CD8-positive, alpha-beta memory T cell (primary cell): ENCODE measurements at regions not wholly inside any gene's neighbourhood (a gene's known extent, or its start where the extent isn't known, plus 50 kb on each side); places are given as distances from the start of the nearest gene placed in this dataset.
A peak's percentile ranks its signal among the peaks of the same experiment; 100 is the strongest.

ENCODE experiments used
- CTCF ChIA-PET: fragments of 350-600 bp; sonication (Branson Sonifier 250); formaldehyde crosslinking; loops from one replicate; lab custom pipeline; 2021; ENCODE audit warnings: antibody characterized with exemption; lab: Charles Lee
- POLR2A ChIA-PET: fragments of 350-600 bp; sonication (Branson Sonifier 250); formaldehyde crosslinking; loops from one replicate; lab custom pipeline; 2021; ENCODE audit warnings: antibody characterized with exemption; lab: Charles Lee
- DNase-seq, 5 donors: peaks; one replicate each; pipeline versions ENCODE4 v3.0.0 to v3.0.0-alpha.2; 2020 to 2022; ENCODE audit warnings: mixed read lengths in 1 of 5
- H3K27ac ChIP-seq: one replicate; pipeline ENCODE4 v1.7.0; 2013; ENCODE audit warnings: low read depth, mild to moderate bottlenecking, low read length, moderate library complexity
- H3K27me3 ChIP-seq: 2 replicates; pipeline ENCODE4 v1.7.0; 2013; ENCODE audit warnings: low read length, mild to moderate bottlenecking; ENCODE audit not compliant: insufficient read depth, poor library complexity, severe bottlenecking
- H3K36me3 ChIP-seq: 2 replicates; pipeline ENCODE4 v1.7.0; 2013; ENCODE audit warnings: mild to moderate bottlenecking, low read length, moderate library complexity; ENCODE audit not compliant: insufficient read depth
- H3K4me1 ChIP-seq: 2 replicates; pipeline ENCODE4 v1.7.0; 2013; ENCODE audit warnings: mild to moderate bottlenecking, low read length, moderate library complexity; ENCODE audit not compliant: insufficient read depth
- H3K4me3 ChIP-seq: 2 replicates; pipeline ENCODE4 v1.7.0; 2013; ENCODE audit warnings: mild to moderate bottlenecking, low read length
- H3K9me3 ChIP-seq: 2 replicates; pipeline ENCODE4 v1.7.0; 2013; ENCODE audit warnings: mild to moderate bottlenecking, low read length
- H3K27ac Mint-ChIP-seq, 8 donors: one replicate each; pipeline ENCODE4 v1.8.0; 2020 to 2021; ENCODE audit warnings: mixed read lengths in 8 of 8, mild to moderate bottlenecking in 6 of 8, inconsistent platforms in 3 of 8, moderate library complexity in 3 of 8
- H3K27me3 Mint-ChIP-seq, 2 donors: one replicate each; pipeline ENCODE4 v1.8.0; 2020 to 2021; ENCODE audit warnings: mixed read lengths in 2 of 2, mild to moderate bottlenecking in 1 of 2, moderate library complexity in 1 of 2
- H3K36me3 Mint-ChIP-seq, 3 donors: one replicate each; pipeline ENCODE4 v1.8.0; 2020 to 2021; ENCODE audit warnings: mixed read lengths in 3 of 3, inconsistent platforms in 1 of 3, mild to moderate bottlenecking in 1 of 3
- H3K4me1 Mint-ChIP-seq, 3 donors: one replicate each; pipeline ENCODE4 v1.8.0; 2020 to 2021; ENCODE audit warnings: mixed read lengths in 3 of 3, inconsistent platforms in 1 of 3, mild to moderate bottlenecking in 1 of 3
- H3K4me3 Mint-ChIP-seq, 7 donors: one replicate each; pipeline ENCODE4 v1.8.0; 2020 to 2021; ENCODE audit warnings: mixed read lengths in 7 of 7, mild to moderate bottlenecking in 6 of 7, moderate library complexity in 4 of 7, inconsistent platforms in 2 of 7
- H3K9me3 Mint-ChIP-seq, 5 donors: one replicate each; pipeline ENCODE4 v1.8.0; 2020 to 2022; ENCODE audit warnings: mixed read lengths in 5 of 5, mild to moderate bottlenecking in 3 of 5, moderate library complexity in 2 of 5, inconsistent platforms in 1 of 5

- Histone ChIP-seq H3K27me3 (no peaks in the 10 kb centered on the region), H3K9me3 (no peaks in the 10 kb centered on the region), H3K36me3 (no peaks in the 10 kb centered on the region), H3K4me1 (no peaks in the 10 kb centered on the region), H3K27ac (no peak overlapping the region), H3K4me3 (no peak overlapping the region)
- H3K9me3 Mint-ChIP-seq, result no peaks in the 10 kb centered on the region
- no peak for DNase-seq
- no peak overlapping the region for H3K4me3 Mint-ChIP-seq
- no peak overlapping the region for H3K27ac Mint-ChIP-seq
- no peaks in the 10 kb centered on the region for H3K4me1 Mint-ChIP-seq
- H3K27me3 Mint-ChIP-seq, result peaks cover 7 to 38% of the 10 kb centered on the region in 2 donors
- no peaks in the 10 kb centered on the region for H3K36me3 Mint-ChIP-seq
- ChIA-PET CTCF (interaction anchor here (0.5 kb wide), 1 partner anchor 43 kb away, joined by 3 read pairs; no protein-coding TSS in a partner anchor), POLR2A (no interaction called here)
Measured at GRCh38 chr9:34907044-34907443, 51.0 kb upstream of the PHF24 start.

GRCh38 chr9:34899535-34900158 lies 58.4 kb upstream of the PHF24 start:
- no peak overlapping the region for H3K4me3 ChIP-seq
- H3K4me1 Mint-ChIP-seq, result no peaks in the 10 kb centered on the region
- no peaks in the 10 kb centered on the region for H3K27me3 ChIP-seq
- peaks cover 13 to 44% of the 10 kb centered on the region in 2 donors for H3K27me3 Mint-ChIP-seq
- POLR2A ChIA-PET, result interaction anchor here (0.6 to 0.9 kb wide), 2 partner anchors 128 to 173 kb away, joined by 3 to 6 read pairs; partner anchors contain the start of gene VCP
- H3K36me3 ChIP-seq, result no peaks in the 10 kb centered on the region
- no peak overlapping the region for H3K27ac Mint-ChIP-seq
- H3K4me3 Mint-ChIP-seq, result no peak overlapping the region
- DNase-seq, result peak; percentile 62 to 84 (median 64)
- H3K9me3 ChIP-seq, result no peaks in the 10 kb centered on the region
- no peaks in the 10 kb centered on the region for H3K4me1 ChIP-seq
- no peaks in the 10 kb centered on the region for H3K9me3 Mint-ChIP-seq
- CTCF ChIA-PET, result interaction anchor here (0.5 to 3.3 kb wide), 33 partner anchors 9 to 584 kb away, joined by 3 to 21 read pairs (median 4); partner anchors contain the start of genes ATOSB, FANCG, PIGO and STOML2
- no peaks in the 10 kb centered on the region for H3K36me3 Mint-ChIP-seq
- H3K27ac ChIP-seq, result no peak overlapping the region

- no peaks in the 10 kb centered on the region for H3K36me3 Mint-ChIP-seq
- Histone ChIP-seq H3K27me3 (no peaks in the 10 kb centered on the region), H3K4me1 (no peaks in the 10 kb centered on the region), H3K4me3 (no peak overlapping the region), H3K36me3 (no peaks in the 10 kb centered on the region), H3K27ac (no peak overlapping the region), H3K9me3 (no peaks in the 10 kb centered on the region)
- no peaks in the 10 kb centered on the region for H3K4me1 Mint-ChIP-seq
- no peak for DNase-seq
- no peak overlapping the region for H3K27ac Mint-ChIP-seq
- H3K27me3 Mint-ChIP-seq, result peaks cover 18 to 52% of the 10 kb centered on the region in 2 donors
- no peaks in the 10 kb centered on the region for H3K9me3 Mint-ChIP-seq
- ChIA-PET POLR2A (interaction anchor here (0.9 kb wide), 1 partner anchor 174 kb away, joined by 3 read pairs; the partner anchor contains the start of gene VCP), CTCF (interaction anchor here (0.8 to 3.3 kb wide), 25 partner anchors 9 to 585 kb away, joined by 3 to 21 read pairs (median 4); partner anchors contain the start of genes ATOSB, FANCG, PIGO and STOML2)
- no peak overlapping the region for H3K4me3 Mint-ChIP-seq
Measured at GRCh38 chr9:34898846-34899245, 59.2 kb upstream of the PHF24 start.

GRCh38 chr9:34896112-34896511 lies 62.0 kb upstream of the PHF24 start:
- POLR2A ChIA-PET, result no interaction called here
- Mint-ChIP-seq H3K27me3 (peaks cover 18 to 57% of the 10 kb centered on the region in 2 donors), H3K4me1 (no peaks in the 10 kb centered on the region), H3K27ac (no peak overlapping the region), H3K4me3 (no peak overlapping the region), H3K9me3 (no peaks in the 10 kb centered on the region), H3K36me3 (no peaks in the 10 kb centered on the region)
- H3K27ac ChIP-seq, result no peak overlapping the region
- no peaks in the 10 kb centered on the region for H3K27me3 ChIP-seq
- H3K9me3 ChIP-seq, result no peaks in the 10 kb centered on the region
- no peak for DNase-seq
- no peaks in the 10 kb centered on the region for H3K4me1 ChIP-seq
- no peak overlapping the region for H3K4me3 ChIP-seq
- CTCF ChIA-PET, result interaction anchor here (1.2 to 1.7 kb wide), 2 partner anchors 10 to 89 kb away, joined by 3 to 6 read pairs; no protein-coding TSS in a partner anchor
- no peaks in the 10 kb centered on the region for H3K36me3 ChIP-seq

- Mint-ChIP-seq H3K9me3 (no peaks in the 10 kb centered on the region), H3K4me3 (no peak overlapping the region), H3K4me1 (no peaks in the 10 kb centered on the region), H3K36me3 (no peaks in the 10 kb centered on the region), H3K27me3 (peaks cover 12 to 42% of the 10 kb centered on the region in 2 donors), H3K27ac (no peak overlapping the region)
- Histone ChIP-seq H3K4me1 (no peaks in the 10 kb centered on the region), H3K27ac (no peak overlapping the region), H3K36me3 (no peaks in the 10 kb centered on the region), H3K9me3 (no peaks in the 10 kb centered on the region), H3K4me3 (no peak overlapping the region), H3K27me3 (no peaks in the 10 kb centered on the region)
- ChIA-PET POLR2A (no interaction called here), CTCF (no interaction called here)
- no peak for DNase-seq
Measured at GRCh38 chr9:34892886-34893285, 65.2 kb upstream of the PHF24 start.

GRCh38 chr9:34891386-34891785 lies 66.7 kb upstream of the PHF24 start:
- POLR2A ChIA-PET, result no interaction called here

GRCh38 chr9:34887841-34888240 lies 70.2 kb upstream of the PHF24 start:
- Histone ChIP-seq H3K9me3 (no peaks in the 10 kb centered on the region), H3K36me3 (no peaks in the 10 kb centered on the region), H3K4me3 (no peak overlapping the region), H3K27ac (no peak overlapping the region), H3K27me3 (no peaks in the 10 kb centered on the region), H3K4me1 (peaks cover 9% of the 10 kb centered on the region)
- H3K27me3 Mint-ChIP-seq, result peaks cover 0 to under 1% of the 10 kb centered on the region in 2 donors
- no peak for DNase-seq
- peaks cover 0 to 2% (median 0%) of the 10 kb centered on the region in 3 donors for H3K4me1 Mint-ChIP-seq
- ChIA-PET POLR2A (no interaction called here), CTCF (no interaction called here)
- no peaks in the 10 kb centered on the region for H3K36me3 Mint-ChIP-seq
- no peak overlapping the region for H3K4me3 Mint-ChIP-seq
- H3K9me3 Mint-ChIP-seq, result no peaks in the 10 kb centered on the region
- no peak overlapping the region for H3K27ac Mint-ChIP-seq

More at GRCh38 chr9:34891386-34891785, 66.7 kb upstream of the PHF24 start:
- no peaks in the 10 kb centered on the region for H3K9me3 ChIP-seq
- H3K27ac ChIP-seq, result no peak overlapping the region
- no peaks in the 10 kb centered on the region for H3K36me3 ChIP-seq
- no peaks in the 10 kb centered on the region for H3K36me3 Mint-ChIP-seq
- DNase-seq, result no peak
- H3K27me3 Mint-ChIP-seq, result peaks cover 12 to 28% of the 10 kb centered on the region in 2 donors
- H3K4me1 Mint-ChIP-seq, result no peaks in the 10 kb centered on the region
- no peaks in the 10 kb centered on the region for H3K9me3 Mint-ChIP-seq
- H3K27me3 ChIP-seq, result no peaks in the 10 kb centered on the region
- H3K4me3 Mint-ChIP-seq, result no peak overlapping the region
- no peak overlapping the region for H3K4me3 ChIP-seq
- no peak overlapping the region for H3K27ac Mint-ChIP-seq
- H3K4me1 ChIP-seq, result no peaks in the 10 kb centered on the region
- CTCF ChIA-PET, result interaction anchor here (2.6 kb wide), 1 partner anchor 8 kb away, joined by 10 read pairs; no protein-coding TSS in a partner anchor

GRCh38 chr9:34884747-34885189 lies 73.3 kb upstream of the PHF24 start:
- Mint-ChIP-seq H3K4me1 (peaks cover 0 to 2% (median 0%) of the 10 kb centered on the region in 3 donors), H3K36me3 (no peaks in the 10 kb centered on the region), H3K4me3 (peak overlapping the region in 1 of 7 donors; percentile 7), H3K27me3 (no peaks in the 10 kb centered on the region), H3K27ac (peak overlapping the region in 1 of 8 donors; percentile 78), H3K9me3 (no peaks in the 10 kb centered on the region)
- ChIA-PET CTCF (no interaction called here), POLR2A (no interaction called here)
- Histone ChIP-seq H3K4me1 (peaks cover 9% of the 10 kb centered on the region), H3K9me3 (no peaks in the 10 kb centered on the region), H3K27ac (no peak overlapping the region), H3K27me3 (no peaks in the 10 kb centered on the region), H3K36me3 (no peaks in the 10 kb centered on the region), H3K4me3 (no peak overlapping the region)
- DNase-seq, result no peak
